Astrocyte (in vitro differentiated cells and primary cell): ENCODE measurements at regions not wholly inside any gene's neighbourhood (a gene's known extent, or its start where the extent isn't known, plus 50 kb on each side); places are given as distances from the start of the nearest gene placed in this dataset.
"Not testable (repeated sequence)": the region's sequence is repeated elsewhere in the genome, so short reads cannot be mapped to it uniquely, and the experiment has no call there.

Source experiments
- EZH2 ChIP-seq: IDR thresholded peaks from 2 replicates; pipeline ENCODE4 v1.6.1; 2012; ENCODE audit warnings: mild to moderate bottlenecking, low read length, inconsistent platforms; ENCODE audit not compliant: insufficient read depth
- TF ChIP-seq, protein P1 (sequence below): IDR thresholded peaks from 2 replicates; pipeline ENCODE4 v1.5.1; 2011; ENCODE audit warnings: low read depth, mild to moderate bottlenecking, inconsistent platforms, low read length, moderate library complexity; ENCODE audit not compliant: insufficient read depth

DNA sequence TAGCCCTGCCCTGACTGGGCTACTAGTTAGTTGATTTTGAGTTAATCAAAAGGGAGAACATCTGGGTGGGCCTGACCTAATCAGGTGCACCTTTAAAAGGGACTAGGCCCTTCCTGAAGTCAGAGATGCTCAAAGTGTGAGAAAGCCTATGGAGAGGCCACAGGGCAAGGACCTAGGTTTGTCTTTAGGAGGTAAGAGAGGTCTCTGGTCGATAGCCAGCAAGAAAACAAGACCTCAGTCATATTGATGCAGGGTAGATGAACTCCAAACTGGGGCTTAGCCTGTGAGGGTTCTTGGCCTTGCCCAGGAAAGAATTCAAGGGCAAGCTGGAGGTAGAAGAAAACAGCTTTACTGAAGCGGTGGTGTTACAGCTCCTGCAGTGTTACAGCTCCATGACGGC is 73.8 kb downstream of the NPIPB5 start:
- TF ChIP-seq, protein P1, sequence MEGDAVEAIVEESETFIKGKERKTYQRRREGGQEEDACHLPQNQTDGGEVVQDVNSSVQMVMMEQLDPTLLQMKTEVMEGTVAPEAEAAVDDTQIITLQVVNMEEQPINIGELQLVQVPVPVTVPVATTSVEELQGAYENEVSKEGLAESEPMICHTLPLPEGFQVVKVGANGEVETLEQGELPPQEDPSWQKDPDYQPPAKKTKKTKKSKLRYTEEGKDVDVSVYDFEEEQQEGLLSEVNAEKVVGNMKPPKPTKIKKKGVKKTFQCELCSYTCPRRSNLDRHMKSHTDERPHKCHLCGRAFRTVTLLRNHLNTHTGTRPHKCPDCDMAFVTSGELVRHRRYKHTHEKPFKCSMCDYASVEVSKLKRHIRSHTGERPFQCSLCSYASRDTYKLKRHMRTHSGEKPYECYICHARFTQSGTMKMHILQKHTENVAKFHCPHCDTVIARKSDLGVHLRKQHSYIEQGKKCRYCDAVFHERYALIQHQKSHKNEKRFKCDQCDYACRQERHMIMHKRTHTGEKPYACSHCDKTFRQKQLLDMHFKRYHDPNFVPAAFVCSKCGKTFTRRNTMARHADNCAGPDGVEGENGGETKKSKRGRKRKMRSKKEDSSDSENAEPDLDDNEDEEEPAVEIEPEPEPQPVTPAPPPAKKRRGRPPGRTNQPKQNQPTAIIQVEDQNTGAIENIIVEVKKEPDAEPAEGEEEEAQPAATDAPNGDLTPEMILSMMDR = not testable (repeated sequence)
- TF ChIP-seq EZH2 = not testable (repeated sequence)
